ENCODE measurements at regions not wholly inside any gene's neighbourhood (a gene's known extent, or its start where the extent isn't known, plus 50 kb on each side); places are given as distances from the start of the nearest gene placed in this dataset.

GRCh38 chr5:8576178-8576577, 707.2 kb downstream of the MTRR start:
- no peak for TF ChIP-seq CTCF (conservative IDR thresholded peaks at IDR 0.05 in 1 of 2, IDR thresholded peaks at IDR 0.05 in 1 of 2; ENCODE audit: low read depth in 1 of 2, low read length in 2 of 2)
- TF ChIP-seq EZH2 (IDR thresholded peaks at IDR 0.05; ENCODE audit: low read length, missing control alignments): no peak

Data from fibroblast of lung (primary cell).